Fibroblast of mammary gland (primary cell): ENCODE measurements at regions not wholly inside any gene's neighbourhood (a gene's known extent, or its start where the extent isn't known, plus 50 kb on each side); places are given as distances from the start of the nearest gene placed in this dataset.

ENCODE experiments used
- DNase-seq: peaks from one replicate; pipeline ENCODE4 v3.0.0-alpha.2; 2010; ENCODE audit warnings: low read depth
- H3K4me3 ChIP-seq: 2 replicates; pipeline ENCODE4 v1.5.1; 2011; ENCODE audit warnings: low read depth, mild to moderate bottlenecking, low read length, moderate library complexity; ENCODE audit not compliant: control insufficient read depth
- TF ChIP-seq, protein P1 (sequence below): conservative IDR thresholded peaks from 2 replicates; pipeline ENCODE4 v1.5.1; 2011; ENCODE audit warnings: low read depth, low read length, inconsistent platforms; ENCODE audit not compliant: control insufficient read depth, insufficient read depth

DNA sequence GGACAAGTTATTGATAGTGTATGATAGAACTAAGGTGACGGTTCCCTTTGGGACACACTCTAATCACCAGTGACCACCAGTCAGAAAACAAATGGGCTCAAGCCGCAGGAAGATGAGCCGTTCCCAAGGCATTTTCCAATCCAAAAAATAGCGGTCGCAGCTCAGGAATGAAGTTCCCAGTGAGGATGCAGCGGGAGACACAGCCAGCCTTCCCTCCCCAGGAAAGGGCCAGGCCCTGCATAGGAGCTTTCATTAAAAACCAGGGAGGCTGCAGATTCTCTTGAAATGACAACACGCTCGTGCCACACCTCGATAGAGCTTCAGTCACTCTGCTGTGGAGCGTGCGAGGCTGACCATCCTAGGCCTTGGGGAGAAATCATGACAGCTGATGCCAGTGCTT is 65.8 kb upstream of the WNT7B start:
- TF ChIP-seq, protein P1, sequence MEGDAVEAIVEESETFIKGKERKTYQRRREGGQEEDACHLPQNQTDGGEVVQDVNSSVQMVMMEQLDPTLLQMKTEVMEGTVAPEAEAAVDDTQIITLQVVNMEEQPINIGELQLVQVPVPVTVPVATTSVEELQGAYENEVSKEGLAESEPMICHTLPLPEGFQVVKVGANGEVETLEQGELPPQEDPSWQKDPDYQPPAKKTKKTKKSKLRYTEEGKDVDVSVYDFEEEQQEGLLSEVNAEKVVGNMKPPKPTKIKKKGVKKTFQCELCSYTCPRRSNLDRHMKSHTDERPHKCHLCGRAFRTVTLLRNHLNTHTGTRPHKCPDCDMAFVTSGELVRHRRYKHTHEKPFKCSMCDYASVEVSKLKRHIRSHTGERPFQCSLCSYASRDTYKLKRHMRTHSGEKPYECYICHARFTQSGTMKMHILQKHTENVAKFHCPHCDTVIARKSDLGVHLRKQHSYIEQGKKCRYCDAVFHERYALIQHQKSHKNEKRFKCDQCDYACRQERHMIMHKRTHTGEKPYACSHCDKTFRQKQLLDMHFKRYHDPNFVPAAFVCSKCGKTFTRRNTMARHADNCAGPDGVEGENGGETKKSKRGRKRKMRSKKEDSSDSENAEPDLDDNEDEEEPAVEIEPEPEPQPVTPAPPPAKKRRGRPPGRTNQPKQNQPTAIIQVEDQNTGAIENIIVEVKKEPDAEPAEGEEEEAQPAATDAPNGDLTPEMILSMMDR: no peak
- DNase-seq: peak; percentile 34
- H3K4me3 ChIP-seq: peak overlapping the region; percentile 16

DNA sequence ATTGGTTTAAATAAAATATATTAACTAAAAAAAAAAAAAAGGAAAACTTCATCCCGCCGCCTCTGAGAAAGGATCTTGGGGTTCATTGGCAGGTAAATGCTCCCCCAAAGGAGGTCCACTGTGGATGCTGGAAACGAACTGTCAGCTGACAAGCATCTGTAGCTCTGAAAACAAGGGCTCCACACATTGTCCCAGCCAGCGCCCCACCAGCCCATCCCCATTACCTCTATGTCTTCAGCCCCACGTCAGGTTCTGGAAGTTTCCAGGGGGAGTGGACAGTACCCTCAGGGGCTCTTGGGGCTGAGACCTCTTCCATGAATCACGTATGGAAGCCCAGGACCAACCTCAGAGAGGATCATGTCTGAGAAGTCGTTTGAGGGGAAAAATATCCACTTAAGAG is 66.4 kb upstream of the WNT7B start:
- TF ChIP-seq, protein P1: no peak
- H3K4me3 ChIP-seq: peak overlapping the region; percentile 49
- peak; percentile 16 for DNase-seq

DNA sequence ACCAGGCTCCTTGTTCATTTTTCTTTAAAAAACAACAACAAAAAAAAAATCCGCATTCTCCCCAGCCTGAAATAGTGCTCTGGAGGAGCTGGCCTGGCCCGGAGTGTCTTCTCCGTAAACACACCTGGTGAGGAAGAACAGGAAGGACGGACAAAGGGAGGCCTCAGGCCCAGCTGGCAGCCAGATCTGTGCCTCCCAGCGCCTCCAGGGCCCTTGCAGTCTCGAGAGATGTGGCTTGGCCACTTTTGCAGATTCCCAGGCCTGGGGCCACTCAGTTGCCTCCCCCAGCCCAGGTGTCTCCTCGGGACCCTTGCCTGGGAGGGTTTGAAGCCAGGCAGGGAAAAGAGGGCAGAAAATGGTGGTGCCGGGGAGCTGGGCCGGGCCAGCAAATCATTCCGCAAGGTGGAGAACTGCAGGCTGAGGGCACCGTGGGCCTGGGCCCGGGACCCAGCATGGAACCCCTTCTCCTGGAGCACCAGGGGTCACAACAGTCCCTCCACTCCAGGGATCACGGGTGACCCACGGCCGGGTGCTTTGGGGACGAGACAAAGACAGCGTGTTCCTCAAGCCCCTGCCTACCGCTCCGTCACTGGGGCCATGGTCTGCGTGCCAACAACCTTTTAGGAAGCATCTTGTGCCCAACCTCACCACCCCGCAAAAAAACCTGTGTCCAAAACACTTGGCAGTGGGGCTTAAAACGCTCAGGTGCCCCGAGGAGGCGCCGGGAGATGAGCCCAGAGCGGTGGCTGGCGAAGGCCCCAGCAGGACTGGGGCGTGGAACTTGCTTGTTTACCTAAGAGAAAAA is 67.1 kb upstream of the WNT7B start:
- TF ChIP-seq, protein P1: no peak
- peak overlapping the region; percentile 49 for H3K4me3 ChIP-seq
- peak; percentile 41 for DNase-seq

DNA sequence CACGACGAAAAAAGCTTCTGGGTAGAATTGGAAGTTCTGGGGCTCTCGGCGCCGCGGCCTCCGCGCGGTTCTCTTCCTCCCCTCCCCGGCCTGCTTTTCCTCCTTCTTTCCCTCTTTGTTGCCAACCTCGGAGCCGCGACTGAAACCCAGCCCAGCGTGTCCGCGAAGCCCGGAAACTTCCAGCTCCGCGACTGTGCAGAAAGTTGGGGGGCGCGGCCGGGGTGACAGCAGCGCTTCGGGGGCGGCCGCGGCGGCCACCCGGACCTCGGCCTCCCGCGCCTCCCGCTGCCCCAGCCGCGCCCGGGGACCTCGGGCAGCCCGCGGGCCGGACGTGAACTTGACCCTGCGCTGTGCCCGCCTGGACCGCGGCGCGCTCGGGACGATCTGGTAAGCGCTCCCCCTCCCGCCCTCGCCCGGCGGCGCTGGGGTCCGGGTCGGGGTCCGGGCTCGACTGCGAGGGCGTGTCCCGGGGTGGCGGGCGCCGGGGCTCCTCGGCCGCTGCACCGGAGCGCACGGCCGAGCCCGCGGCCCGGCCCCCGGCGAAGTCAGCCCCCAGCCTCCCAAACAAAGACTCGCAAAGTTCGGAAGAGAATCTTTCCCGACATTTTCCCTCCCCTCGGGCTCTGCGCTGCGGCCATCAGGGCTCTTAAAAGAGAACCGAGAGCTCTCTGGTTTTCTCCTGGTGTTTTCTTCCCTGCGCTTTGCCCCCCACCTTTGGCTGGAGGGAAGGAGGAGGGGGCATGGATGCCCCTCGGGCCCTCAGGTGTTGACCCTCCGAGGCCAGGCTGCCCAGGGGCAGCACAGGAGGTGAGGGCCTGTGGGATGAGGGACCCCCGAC is 67.9 kb upstream of the WNT7B start:
- TF ChIP-seq, protein P1: no peak
- peak overlapping the region; percentile 49 for H3K4me3 ChIP-seq
- peak; percentile 31 for DNase-seq

DNA sequence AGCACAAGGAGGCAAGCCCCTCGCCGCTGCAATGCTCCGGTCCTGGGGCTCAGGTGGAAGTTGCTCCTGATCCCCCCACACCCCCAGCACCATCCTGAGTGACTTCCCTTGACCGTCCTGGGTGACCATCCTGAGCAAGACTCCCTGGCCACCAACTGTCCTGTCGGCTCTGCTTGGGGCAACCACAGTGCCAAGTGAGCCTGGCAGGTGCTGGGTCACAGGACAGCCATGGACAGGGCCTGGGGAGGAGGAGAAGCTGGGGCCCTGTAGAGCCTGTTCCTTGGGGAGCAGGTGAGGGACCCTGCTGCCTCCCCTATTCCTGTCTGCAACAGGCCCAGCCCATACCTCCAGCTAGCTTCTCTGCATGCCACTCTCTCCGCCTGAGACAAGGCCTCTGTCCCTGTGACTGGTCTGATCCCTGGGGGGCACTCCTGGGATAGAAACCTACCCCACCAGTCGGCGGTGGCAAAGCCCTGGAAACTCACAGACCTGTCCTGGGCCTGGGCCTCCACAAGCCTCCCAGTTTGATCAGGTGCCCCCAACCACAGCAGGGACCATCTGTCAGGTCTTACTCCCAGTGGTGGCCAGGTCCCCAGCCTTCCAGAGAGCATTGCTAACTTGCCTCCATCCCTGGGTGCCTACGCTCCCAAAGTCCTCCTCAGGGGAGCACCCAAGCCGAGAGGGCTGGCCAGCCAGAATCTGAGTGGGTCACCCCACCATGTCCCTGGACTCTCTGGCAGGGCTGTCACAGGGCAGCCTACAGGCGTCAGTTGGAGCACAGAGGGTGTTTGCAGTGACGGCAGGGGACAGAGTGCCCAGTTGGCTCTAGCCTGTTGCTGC is 68.7 kb upstream of the WNT7B start:
- TF ChIP-seq, protein P1: no peak
- H3K4me3 ChIP-seq: peak overlapping the region; percentile 49
- no peak for DNase-seq

DNA sequence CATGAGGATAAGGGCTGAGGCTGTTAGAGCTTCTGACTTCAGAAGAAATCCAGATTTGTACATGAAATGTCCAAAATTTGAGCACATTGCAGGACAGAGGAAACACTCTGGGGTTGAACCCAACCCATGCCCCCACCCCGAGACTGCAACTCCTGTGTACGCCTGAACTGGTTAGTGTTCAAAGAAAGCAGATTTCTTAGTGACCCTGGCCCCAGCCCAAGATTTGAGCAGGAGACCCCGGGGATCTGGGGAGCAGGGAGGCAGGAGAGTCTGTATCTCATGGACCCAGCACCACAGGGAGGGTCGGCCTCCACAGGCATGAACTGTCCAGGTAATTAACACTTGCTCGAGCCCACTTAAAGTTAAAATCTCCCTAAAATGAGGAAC is 69.3 kb upstream of the WNT7B start:
- DNase-seq: no peak
- TF ChIP-seq, protein P1: no peak
- no peak overlapping the region for H3K4me3 ChIP-seq
